ENCODE measurements at regions not wholly inside any gene's neighbourhood (a gene's known extent, or its start where the extent isn't known, plus 50 kb on each side); places are given as distances from the start of the nearest gene placed in this dataset.

DNA sequence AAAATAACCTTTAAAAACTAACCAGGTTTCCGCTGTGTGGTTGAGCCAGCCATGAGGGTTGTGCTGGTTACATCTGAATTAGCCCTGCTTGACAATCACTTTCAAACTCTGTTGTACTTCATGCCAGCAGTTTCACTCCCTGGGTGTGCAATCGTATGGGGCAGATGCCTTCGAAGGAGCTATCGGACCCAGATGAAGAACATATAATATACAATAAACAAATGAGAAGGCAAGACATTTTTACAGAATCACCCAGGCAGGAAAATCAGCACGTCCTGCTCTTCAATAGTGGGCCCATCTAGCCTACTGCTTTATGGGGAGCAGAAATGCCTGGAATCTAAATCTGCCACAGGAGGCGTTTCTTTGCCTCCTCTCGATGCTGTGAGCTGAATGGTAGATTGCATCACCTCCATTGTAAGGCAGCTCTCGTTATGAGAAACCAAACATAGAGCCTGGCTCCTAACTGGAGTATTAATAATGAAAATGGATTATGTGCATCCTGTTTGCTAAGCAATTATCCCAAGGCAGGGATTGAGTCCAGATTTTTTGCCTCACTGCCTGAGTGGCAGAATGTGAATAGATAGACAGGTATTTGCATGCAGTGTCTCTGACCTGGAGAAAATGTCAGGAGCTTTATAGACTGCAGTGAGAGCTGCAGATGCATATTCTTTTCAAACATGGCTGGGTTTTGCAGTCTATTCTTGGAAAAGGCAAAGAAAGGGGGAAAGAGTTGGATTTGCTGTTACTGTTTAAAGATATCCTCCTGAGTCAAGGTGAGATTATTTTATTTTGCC lies 143.3 kb upstream of the SMARCA2 start:
- no peak overlapping the region for H3K4me2 ChIP-seq
- no peak overlapping the region for H2AFZ ChIP-seq
- H3K27ac ChIP-seq = no peak overlapping the region
- H3K27me3 ChIP-seq = peaks cover 3% of the 10 kb centered on the region
- no peaks in the 10 kb centered on the region for H4K20me1 ChIP-seq (ENCODE audit: insufficient read depth, poor library complexity, severe bottlenecking)
- H3K36me3 ChIP-seq (replicated peaks; ENCODE audit: insufficient read depth, low read depth) = no peaks in the 10 kb centered on the region
- H3K79me2 ChIP-seq = no peaks in the 10 kb centered on the region
- H3K9me2 ChIP-seq (replicated peaks; ENCODE audit: insufficient read depth) = no peaks in the 10 kb centered on the region
- WGBS (ENCODE audit: low lambda C conversion rate, missing lambda C conversion rate) = 60% methylated on average over 8 of the region's 8 CpGs
- TF ChIP-seq EZH2 (IDR thresholded peaks at IDR 0.05; ENCODE audit: borderline replicate concordance) (no peak), EZH2phosphoT487 (IDR thresholded peaks at IDR 0.05; ENCODE audit: low read depth, severe bottlenecking, unreplicated experiment) (no peak)
- TF ChIP-seq, protein P1, sequence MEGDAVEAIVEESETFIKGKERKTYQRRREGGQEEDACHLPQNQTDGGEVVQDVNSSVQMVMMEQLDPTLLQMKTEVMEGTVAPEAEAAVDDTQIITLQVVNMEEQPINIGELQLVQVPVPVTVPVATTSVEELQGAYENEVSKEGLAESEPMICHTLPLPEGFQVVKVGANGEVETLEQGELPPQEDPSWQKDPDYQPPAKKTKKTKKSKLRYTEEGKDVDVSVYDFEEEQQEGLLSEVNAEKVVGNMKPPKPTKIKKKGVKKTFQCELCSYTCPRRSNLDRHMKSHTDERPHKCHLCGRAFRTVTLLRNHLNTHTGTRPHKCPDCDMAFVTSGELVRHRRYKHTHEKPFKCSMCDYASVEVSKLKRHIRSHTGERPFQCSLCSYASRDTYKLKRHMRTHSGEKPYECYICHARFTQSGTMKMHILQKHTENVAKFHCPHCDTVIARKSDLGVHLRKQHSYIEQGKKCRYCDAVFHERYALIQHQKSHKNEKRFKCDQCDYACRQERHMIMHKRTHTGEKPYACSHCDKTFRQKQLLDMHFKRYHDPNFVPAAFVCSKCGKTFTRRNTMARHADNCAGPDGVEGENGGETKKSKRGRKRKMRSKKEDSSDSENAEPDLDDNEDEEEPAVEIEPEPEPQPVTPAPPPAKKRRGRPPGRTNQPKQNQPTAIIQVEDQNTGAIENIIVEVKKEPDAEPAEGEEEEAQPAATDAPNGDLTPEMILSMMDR (IDR thresholded peaks at IDR 0.05; ENCODE audit: poor library complexity) = no peak
- H3K9me3 ChIP-seq (ENCODE audit: low read depth) = no peaks in the 10 kb centered on the region
- no peak overlapping the region for H3K4me3 ChIP-seq
- DNase-seq (ENCODE audit: low spot score) = no peak
- no peaks in the 10 kb centered on the region for H3K4me1 ChIP-seq (ENCODE audit: insufficient read depth)

DNA sequence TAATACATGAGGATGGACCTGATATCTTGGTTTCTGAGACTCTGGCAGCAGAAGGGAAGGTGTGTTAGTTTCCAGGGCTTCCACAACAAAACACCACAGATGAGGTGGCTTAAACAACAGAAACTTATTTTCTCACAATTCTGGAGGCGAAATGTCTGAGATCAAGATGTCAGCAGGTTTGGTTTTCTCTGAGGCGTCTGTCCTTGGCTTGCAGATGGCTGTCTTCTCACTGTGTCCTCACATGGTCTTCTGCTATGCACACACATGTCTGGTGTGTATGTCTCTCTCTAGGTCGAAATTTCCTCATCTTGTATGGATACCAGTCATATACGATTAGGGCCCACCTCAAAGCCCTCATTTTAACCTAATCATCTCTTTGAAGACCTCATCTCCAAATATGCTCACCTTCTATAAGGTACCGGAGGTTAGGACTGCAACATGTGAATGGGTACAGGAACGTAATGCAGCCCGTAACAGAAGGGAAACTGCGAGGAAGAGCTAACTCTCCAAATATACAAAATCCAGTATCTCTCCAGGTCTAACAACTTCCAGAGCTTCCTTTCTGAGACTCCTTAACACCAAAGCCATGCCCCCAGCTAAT lies 139.8 kb upstream of the SMARCA2 start:
- no peak overlapping the region for H3K27ac ChIP-seq
- peaks cover 3% of the 10 kb centered on the region for H3K27me3 ChIP-seq
- H3K4me2 ChIP-seq = no peak overlapping the region
- no peak overlapping the region for H3K4me3 ChIP-seq
- no peak overlapping the region for H2AFZ ChIP-seq
- no peaks in the 10 kb centered on the region for H3K79me2 ChIP-seq
- no peaks in the 10 kb centered on the region for H3K9me2 ChIP-seq (replicated peaks; ENCODE audit: insufficient read depth)
- WGBS (ENCODE audit: low lambda C conversion rate, missing lambda C conversion rate) = 84% methylated on average over 8 of the region's 8 CpGs
- no peaks in the 10 kb centered on the region for H3K36me3 ChIP-seq (replicated peaks; ENCODE audit: insufficient read depth, low read depth)
- H4K20me1 ChIP-seq (ENCODE audit: insufficient read depth, poor library complexity, severe bottlenecking) = no peaks in the 10 kb centered on the region
- H3K4me1 ChIP-seq (ENCODE audit: insufficient read depth) = no peaks in the 10 kb centered on the region
- DNase-seq (ENCODE audit: low spot score) = no peak
- no peaks in the 10 kb centered on the region for H3K9me3 ChIP-seq (ENCODE audit: low read depth)
- TF ChIP-seq, protein P1 (IDR thresholded peaks at IDR 0.05; ENCODE audit: poor library complexity) = no peak
- TF ChIP-seq EZH2phosphoT487 (IDR thresholded peaks at IDR 0.05; ENCODE audit: low read depth, severe bottlenecking, unreplicated experiment) (no peak), EZH2 (IDR thresholded peaks at IDR 0.05; ENCODE audit: borderline replicate concordance) (no peak)

DNA sequence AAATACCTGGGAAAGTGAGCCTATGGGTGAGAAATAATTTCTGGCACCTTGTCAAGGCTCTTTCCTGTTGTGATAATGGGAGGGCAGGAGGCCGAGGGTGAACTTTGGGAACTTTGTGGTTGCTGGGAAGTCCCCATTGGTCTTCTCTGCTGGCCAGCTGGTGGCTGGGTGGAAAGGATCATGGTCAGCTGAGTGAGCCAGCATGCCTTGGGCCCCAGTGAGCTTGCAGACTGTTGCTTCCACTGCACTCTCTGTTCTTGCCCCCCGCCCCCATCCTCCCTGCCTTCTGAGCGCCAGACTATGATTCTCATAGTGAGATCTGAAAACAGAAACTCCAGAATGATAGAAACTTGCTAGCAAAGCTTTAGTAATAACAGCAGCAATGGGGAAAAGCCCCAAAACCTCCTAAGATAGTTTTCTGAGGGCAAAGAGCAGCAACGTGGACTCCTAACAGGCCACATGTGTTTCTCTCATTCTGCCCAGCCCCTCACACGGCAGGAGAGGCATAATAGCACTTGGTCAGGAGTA lies 139.2 kb upstream of the SMARCA2 start:
- 77% methylated on average over 5 of the region's 5 CpGs for WGBS (ENCODE audit: low lambda C conversion rate, missing lambda C conversion rate)
- Histone ChIP-seq H3K4me1 (ENCODE audit: insufficient read depth) (no peaks in the 10 kb centered on the region), H3K9me2 (replicated peaks; ENCODE audit: insufficient read depth) (no peaks in the 10 kb centered on the region), H3K4me2 (no peak overlapping the region), H4K20me1 (ENCODE audit: insufficient read depth, poor library complexity, severe bottlenecking) (no peaks in the 10 kb centered on the region), H3K27me3 (peaks cover 3% of the 10 kb centered on the region), H3K9me3 (ENCODE audit: low read depth) (no peaks in the 10 kb centered on the region), H3K79me2 (no peaks in the 10 kb centered on the region), H3K4me3 (no peak overlapping the region), H3K27ac (no peak overlapping the region), H2AFZ (no peak overlapping the region), H3K36me3 (replicated peaks; ENCODE audit: insufficient read depth, low read depth) (no peaks in the 10 kb centered on the region)
- TF ChIP-seq, protein P1 (IDR thresholded peaks at IDR 0.05; ENCODE audit: poor library complexity) = no peak
- TF ChIP-seq EZH2phosphoT487 (IDR thresholded peaks at IDR 0.05; ENCODE audit: low read depth, severe bottlenecking, unreplicated experiment) = no peak
- TF ChIP-seq EZH2 (IDR thresholded peaks at IDR 0.05; ENCODE audit: borderline replicate concordance) = no peak
- no peak for DNase-seq (ENCODE audit: low spot score)

Measured in hepatocyte (in vitro differentiated cells).